ENCODE measurements at regions not wholly inside any gene's neighbourhood (a gene's known extent, or its start where the extent isn't known, plus 50 kb on each side); places are given as distances from the start of the nearest gene placed in this dataset.
A peak's percentile ranks its signal among the peaks of the same experiment; 100 is the strongest.

DNA sequence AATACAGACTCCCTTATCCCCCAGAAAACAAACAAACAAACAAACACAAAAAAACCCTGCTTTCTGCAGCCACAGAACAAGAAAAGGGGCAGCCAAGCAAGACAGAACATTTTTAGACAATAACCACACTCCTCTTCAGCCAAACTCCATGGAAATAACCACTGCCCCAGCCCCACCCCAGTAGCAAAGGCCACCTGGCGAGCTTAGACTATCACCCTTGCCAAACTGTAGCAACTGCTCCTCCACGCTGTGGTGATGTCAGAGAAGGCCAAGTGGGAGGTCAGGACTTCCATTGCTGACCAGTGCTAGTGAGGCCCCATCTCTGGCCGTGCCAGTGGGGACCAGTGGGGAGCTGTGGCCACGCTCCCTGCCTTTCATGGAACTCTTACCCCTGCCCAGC lies 60.3 kb upstream of the CHRNA7 start:
- H3K4me3 ChIP-seq (ENCODE audit: low read length) = no peak overlapping the region
- TF ChIP-seq, protein P1, sequence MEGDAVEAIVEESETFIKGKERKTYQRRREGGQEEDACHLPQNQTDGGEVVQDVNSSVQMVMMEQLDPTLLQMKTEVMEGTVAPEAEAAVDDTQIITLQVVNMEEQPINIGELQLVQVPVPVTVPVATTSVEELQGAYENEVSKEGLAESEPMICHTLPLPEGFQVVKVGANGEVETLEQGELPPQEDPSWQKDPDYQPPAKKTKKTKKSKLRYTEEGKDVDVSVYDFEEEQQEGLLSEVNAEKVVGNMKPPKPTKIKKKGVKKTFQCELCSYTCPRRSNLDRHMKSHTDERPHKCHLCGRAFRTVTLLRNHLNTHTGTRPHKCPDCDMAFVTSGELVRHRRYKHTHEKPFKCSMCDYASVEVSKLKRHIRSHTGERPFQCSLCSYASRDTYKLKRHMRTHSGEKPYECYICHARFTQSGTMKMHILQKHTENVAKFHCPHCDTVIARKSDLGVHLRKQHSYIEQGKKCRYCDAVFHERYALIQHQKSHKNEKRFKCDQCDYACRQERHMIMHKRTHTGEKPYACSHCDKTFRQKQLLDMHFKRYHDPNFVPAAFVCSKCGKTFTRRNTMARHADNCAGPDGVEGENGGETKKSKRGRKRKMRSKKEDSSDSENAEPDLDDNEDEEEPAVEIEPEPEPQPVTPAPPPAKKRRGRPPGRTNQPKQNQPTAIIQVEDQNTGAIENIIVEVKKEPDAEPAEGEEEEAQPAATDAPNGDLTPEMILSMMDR (conservative IDR thresholded peaks at IDR 0.05; ENCODE audit: low read depth, low read length) = no peak
- DNase-seq (ENCODE audit: low read depth) = no peak

DNA sequence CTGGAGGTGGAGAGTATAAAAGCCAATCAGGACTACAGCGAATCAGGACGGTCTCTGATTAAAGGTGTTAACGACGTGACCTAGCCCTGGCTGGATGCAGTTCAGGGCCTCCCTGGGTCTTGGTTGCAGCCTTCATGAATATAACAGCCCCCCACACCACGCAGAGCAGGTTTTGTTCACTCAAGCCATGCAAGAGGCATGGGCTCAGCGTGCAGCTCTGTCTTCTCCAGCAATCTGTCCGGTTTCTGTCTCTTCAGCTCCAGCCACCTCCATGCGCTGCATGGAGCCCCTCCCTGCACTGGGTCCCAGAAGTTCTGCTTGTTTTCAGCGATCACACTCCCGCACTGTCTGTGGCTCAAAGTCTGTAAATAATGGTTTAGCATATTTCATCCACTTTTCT lies 57.1 kb upstream of the CHRNA7 start:
- no peak for DNase-seq (ENCODE audit: low read depth)
- TF ChIP-seq, protein P1 (conservative IDR thresholded peaks at IDR 0.05; ENCODE audit: low read depth, low read length) = no peak
- H3K4me3 ChIP-seq (ENCODE audit: low read length) = no peak overlapping the region

DNA sequence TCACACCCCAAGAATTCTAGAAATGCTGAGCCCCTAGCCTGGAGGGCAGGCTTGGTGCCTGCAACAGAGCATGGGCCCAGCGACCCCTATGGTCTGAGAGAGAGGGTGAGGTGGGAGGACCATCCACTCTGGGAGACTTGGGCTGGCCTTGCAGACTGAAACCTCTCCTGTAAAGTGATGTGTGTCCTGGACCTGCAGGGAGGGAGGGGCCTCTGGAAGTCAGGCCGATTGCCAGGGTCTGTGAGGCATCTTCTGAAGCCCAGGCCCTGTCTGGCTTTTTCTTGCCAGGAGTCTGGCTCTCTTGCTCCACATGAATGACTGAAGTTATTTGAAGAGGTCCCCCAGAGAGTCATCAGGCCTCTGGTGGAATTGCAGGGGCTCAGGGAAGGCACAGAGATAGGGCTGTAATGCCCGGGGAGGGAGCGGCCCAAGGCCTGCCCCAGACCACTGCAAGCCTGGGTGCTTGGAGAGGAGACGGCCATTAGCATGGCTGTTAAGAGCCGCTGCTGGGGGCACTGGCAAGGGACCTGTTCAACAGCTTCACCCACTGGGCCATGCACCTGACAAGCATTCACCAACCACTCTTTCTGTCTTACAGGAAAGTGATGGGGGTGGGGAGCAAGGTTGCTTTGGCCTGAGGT lies 56.0 kb upstream of the CHRNA7 start:
- no peak for DNase-seq (ENCODE audit: low read depth)
- H3K4me3 ChIP-seq (ENCODE audit: low read length) = no peak overlapping the region
- TF ChIP-seq, protein P1 (conservative IDR thresholded peaks at IDR 0.05; ENCODE audit: low read depth, low read length) = no peak

DNA sequence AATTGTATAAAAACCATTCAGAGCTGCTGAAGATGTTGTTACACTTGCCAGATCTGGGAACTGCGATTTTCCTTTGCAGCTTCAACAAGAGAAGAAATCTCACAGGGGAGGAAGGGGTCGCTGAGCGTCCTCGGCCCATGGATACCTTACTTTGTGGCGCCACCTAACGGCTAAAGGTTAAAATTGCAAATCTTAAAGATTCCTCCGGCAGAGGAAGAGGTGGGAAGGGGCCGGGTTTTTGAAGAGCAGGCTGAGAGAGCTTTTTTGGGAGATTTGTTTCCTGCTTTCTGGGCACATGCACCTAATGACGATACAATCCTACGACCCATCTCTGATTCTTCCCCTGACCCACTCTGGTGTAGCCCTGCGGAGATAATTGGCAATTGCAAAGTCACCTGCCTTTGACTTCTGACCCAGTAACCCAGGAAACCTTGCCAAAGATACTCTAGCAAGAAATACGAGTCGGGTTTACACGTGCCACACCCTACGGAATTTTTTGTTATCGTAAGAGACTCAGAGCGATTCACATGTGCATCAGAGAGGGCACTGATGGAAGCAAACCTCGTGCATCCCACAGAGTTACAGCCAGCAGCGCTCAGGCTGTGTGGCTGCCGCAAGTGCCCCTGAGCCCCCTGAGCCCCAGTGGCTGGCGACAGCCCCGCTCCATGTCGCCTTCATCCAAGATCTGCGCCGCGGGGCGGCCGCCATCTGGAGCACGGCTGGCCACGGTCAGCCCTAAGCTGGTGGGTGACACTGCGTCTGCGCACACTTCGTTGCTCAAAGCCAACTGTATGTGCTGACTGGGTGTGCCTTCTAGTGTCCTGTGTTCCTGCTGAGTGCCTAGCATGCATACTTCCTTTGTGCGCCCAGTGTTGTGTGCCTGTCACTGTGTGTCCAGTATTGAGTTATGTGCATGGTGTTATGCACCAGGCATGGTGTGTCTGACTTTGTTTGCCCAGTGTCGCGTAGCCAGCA lies 55.2 kb upstream of the CHRNA7 start:
- TF ChIP-seq, protein P1 (conservative IDR thresholded peaks at IDR 0.05; ENCODE audit: low read depth, low read length) = peak; percentile 71
- H3K4me3 ChIP-seq (ENCODE audit: low read length) = peak overlapping the region; percentile 42

DNA sequence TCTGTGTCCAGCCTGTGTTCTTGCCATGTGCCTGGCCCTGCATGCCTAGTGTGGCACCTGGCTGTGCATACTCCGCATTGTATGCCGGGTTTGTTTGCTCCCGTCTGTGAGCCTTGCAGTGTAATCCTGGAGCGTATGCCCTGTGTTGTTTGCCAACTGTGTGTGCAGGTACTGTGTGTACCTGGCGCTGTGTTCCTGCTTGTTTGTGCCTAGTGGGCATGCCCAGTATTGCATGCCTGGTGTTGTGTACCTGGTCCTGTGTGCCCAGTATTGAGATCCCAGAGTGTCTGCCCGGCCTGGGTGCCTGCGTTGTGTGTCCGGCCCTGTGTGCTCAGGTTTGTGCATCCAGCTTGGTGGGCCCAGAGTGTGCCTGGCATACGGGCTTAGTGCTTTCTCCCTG lies 54.5 kb upstream of the CHRNA7 start:
- TF ChIP-seq, protein P1 (conservative IDR thresholded peaks at IDR 0.05; ENCODE audit: low read depth, low read length) = peak; percentile 28
- no peak overlapping the region for H3K4me3 ChIP-seq (ENCODE audit: low read length)
- no peak for DNase-seq (ENCODE audit: low read depth)

More for the DNA sequence above, 55.2 kb upstream of the CHRNA7 start:
- DNase-seq (ENCODE audit: low read depth) = no peak

DNA sequence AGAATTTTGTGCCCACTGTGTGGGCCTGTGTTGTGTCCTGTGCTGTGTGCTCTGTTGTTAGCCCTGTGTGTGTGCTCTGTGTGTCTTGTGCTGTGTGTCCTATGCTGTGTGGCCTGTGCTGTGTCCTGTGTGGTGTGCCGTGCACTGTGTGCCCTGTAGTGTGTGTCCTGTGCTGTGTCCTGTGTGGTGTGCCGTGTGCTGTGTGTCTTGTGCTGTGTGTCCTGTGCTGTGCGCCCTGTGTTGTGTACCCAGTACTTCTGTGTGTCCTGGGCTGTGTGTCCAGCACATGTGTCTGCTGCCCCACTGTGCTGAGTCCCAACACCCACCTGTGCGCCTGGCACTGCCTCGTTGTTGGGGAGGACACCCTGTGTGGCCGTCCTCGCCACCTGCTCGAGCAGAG lies 53.2 kb upstream of the CHRNA7 start:
- TF ChIP-seq, protein P1 (conservative IDR thresholded peaks at IDR 0.05; ENCODE audit: low read depth, low read length) = no peak

More for the DNA sequence above, 53.2 kb upstream of the CHRNA7 start:
- no peak overlapping the region for H3K4me3 ChIP-seq (ENCODE audit: low read length)
- DNase-seq (ENCODE audit: low read depth) = no peak

Data from retinal pigment epithelial cell (primary cell).